ENCODE measurements at regions not wholly inside any gene's neighbourhood (a gene's known extent, or its start where the extent isn't known, plus 50 kb on each side); places are given as distances from the start of the nearest gene placed in this dataset.

DNA sequence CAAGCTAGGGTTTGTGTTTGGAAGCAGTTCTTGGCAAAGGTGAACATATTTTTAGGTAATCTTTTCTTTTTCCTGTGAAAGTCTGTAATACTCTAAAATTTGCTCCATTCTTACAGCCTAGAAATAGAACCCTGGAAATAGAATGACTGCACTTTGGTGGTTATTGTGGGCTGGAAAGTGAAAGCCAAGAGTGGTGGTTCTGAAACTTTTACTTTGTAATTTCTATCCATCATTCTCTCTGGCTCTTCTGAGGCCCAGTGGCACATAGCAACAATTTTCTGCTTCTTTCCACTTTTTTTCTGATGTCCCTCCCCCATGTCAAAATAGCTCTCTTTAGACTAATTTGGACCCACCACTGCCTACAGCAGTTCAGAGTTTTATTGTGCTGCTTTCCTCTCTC is 300.4 kb upstream of the RPS6KA3 start:
- TF ChIP-seq ZNF239 (tag by site-specific recombination; IDR thresholded peaks at IDR 0.05) = no peak
- no peak for TF ChIP-seq CTCF (tag by site-specific recombination; IDR thresholded peaks at IDR 0.05)
